Fibroblast of mammary gland (primary cell): ENCODE measurements at regions not wholly inside any gene's neighbourhood (a gene's known extent, or its start where the extent isn't known, plus 50 kb on each side); places are given as distances from the start of the nearest gene placed in this dataset.

Experiments
- DNase-seq: peaks from one replicate; pipeline ENCODE4 v3.0.0-alpha.2; 2010; ENCODE audit warnings: low read depth
- H3K4me3 ChIP-seq: 2 replicates; pipeline ENCODE4 v1.5.1; 2011; ENCODE audit warnings: low read depth, mild to moderate bottlenecking, low read length, moderate library complexity; ENCODE audit not compliant: control insufficient read depth
- TF ChIP-seq, protein P1 (sequence below): conservative IDR thresholded peaks from 2 replicates; pipeline ENCODE4 v1.5.1; 2011; ENCODE audit warnings: low read depth, low read length, inconsistent platforms; ENCODE audit not compliant: control insufficient read depth, insufficient read depth

DNA sequence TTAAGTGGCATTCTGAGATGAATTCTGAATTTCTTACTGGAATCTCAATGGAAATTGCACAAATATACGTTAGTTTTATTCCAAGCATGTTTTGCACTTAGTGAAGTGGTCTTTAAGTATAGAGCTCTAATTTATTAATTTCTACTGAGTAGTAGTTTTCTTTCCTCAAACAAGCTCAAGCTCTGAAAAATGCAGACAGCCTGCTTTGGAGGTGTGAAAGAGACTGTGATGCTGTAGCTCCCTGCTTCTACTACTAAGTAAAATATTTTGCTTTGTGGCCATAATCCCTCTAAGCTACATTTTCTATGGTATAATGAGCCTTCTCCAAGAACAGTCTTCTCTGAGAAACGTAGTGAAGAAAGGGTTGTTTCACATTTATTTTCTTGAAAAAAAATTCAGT is 243.5 kb upstream of the HS3ST5 start:
- H3K4me3 ChIP-seq, result no peak overlapping the region
- no peak for DNase-seq
- TF ChIP-seq, protein P1, sequence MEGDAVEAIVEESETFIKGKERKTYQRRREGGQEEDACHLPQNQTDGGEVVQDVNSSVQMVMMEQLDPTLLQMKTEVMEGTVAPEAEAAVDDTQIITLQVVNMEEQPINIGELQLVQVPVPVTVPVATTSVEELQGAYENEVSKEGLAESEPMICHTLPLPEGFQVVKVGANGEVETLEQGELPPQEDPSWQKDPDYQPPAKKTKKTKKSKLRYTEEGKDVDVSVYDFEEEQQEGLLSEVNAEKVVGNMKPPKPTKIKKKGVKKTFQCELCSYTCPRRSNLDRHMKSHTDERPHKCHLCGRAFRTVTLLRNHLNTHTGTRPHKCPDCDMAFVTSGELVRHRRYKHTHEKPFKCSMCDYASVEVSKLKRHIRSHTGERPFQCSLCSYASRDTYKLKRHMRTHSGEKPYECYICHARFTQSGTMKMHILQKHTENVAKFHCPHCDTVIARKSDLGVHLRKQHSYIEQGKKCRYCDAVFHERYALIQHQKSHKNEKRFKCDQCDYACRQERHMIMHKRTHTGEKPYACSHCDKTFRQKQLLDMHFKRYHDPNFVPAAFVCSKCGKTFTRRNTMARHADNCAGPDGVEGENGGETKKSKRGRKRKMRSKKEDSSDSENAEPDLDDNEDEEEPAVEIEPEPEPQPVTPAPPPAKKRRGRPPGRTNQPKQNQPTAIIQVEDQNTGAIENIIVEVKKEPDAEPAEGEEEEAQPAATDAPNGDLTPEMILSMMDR, result no peak

DNA sequence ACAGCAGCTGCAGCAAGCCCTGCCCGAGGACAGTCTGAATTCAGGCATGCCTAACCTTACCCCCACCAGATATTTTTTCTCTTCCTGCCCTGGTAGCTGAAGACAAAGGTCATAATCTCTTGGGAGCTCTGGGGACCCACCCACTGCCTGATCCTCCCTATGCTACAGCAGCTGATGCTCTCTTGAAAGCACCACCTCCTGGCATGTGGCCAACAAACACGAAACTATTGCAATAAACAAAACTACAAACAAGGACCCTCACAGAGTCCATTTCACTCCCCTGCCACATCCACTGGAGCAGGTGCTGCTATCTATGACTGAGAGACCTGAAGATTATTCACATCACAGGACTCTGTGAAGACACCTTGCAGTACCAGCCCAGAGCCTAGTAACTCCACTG is 238.5 kb upstream of the HS3ST5 start:
- H3K4me3 ChIP-seq, result no peak overlapping the region
- TF ChIP-seq, protein P1, result no peak
- DNase-seq, result no peak

DNA sequence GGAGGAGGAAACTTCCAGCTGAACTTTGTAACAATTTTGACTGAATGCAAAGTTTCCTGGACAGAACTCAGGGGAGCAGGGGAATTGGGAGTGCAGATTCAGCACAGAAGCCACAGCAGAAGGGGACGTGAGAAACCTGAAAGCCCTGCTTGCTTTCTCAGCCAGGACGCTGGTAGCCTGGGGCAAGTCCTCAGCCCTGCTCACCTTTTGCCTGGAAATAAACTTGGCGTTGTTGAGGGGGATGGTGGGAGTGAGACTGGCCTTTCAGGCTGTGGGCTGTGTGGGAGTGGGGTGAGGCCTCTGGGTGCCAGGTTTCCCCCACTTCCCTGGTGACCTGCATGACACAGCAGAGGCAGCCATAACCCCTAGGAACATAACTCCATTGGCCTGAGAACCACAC is 238.1 kb upstream of the HS3ST5 start:
- DNase-seq, result no peak

DNA sequence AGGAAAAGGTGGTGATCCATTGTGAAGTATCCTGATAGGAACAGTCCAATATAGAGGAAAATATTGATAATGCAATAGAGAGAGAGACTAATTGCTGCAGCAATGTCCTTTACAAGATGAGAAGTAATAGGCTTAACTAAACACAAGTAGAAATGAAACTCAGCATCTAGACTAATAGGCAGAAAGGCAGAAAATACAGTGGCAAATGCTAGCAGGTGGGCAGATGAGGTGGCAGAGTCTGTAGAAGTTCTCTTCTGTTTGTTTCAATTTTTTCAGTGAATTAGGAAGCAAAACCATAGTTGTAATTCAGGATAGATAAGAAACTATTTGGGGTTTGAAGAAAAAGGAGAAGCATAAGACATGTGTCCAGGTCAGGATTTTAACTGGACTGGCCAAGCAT is 236.7 kb upstream of the HS3ST5 start:
- DNase-seq, result no peak
- H3K4me3 ChIP-seq, result no peak overlapping the region
- TF ChIP-seq, protein P1, result no peak

More for the DNA sequence above, 238.1 kb upstream of the HS3ST5 start:
- TF ChIP-seq, protein P1, result no peak
- H3K4me3 ChIP-seq, result no peak overlapping the region

DNA sequence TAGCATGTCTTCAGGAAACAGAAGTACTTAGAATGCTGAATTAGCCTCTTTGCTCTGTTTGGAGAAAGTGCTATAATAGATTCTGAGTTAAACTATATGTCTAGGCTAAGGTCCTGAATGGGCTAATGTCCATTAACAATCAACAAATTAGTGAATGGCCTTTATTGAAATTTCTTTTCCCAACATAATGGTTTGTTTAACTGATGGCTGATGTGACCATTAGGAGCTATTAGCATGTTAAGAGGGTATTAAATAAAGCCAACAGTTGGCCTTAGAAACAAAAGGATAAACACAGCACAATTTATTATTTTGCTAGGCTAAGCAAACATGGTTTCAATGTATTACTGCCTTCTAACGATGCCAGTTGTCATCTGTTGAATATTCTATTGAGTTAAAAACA is 234.3 kb upstream of the HS3ST5 start:
- TF ChIP-seq, protein P1, result no peak
- H3K4me3 ChIP-seq, result no peak overlapping the region
- no peak for DNase-seq

DNA sequence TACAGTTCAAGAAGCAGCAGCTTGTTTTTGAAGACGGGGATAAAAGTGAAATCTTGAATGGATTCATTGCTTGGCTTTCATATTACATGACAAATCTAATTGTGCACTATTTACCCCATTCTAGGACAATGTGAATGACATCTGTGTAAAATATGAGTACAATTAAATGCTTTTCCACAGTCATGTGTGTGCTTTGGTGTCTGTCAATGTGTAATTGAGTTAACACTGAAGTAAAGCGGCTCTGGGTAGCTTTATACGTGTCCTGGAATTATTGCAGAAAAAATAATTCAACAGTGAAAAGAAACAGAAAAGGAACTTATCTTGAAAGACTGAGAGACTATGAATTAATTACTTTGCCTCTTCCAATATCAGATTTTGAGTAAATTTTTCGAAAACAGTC is 233.5 kb upstream of the HS3ST5 start:
- H3K4me3 ChIP-seq, result no peak overlapping the region
- no peak for DNase-seq
- TF ChIP-seq, protein P1, result no peak

DNA sequence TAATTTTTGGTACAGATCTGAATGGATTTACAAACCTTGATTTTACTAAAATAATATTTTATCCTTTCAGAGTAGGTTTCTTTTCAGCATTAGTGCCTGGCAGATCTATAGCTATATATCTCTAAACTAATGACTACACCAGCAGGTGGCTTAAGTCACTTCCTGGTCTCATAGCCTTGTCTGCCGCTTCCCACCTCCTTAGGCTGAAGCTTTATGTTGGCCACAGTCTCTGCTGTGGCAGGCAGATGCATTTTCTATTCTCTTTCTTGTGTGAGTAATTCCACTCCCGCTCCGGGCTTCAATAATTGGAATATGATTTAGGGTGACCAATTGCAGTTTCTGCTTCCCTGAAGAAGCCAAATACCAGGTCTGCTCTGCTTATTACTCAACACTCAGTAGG is 226.8 kb upstream of the HS3ST5 start:
- H3K4me3 ChIP-seq, result no peak overlapping the region
- DNase-seq, result no peak
- TF ChIP-seq, protein P1, result no peak
